A673 (cell line): ENCODE measurements at regions not wholly inside any gene's neighbourhood (a gene's known extent, or its start where the extent isn't known, plus 50 kb on each side); places are given as distances from the start of the nearest gene placed in this dataset.
A peak's percentile ranks its signal among the peaks of the same experiment; 100 is the strongest.
"Not testable (repeated sequence)": the region's sequence is repeated elsewhere in the genome, so short reads cannot be mapped to it uniquely, and the experiment has no call there.

ENCODE experiments used
- BruUV-seq: library from RNA; stranded (reverse); fragments of 400-500 nt; replicated peaks from 2 replicates; lab custom pipeline; 2021; lab: Mats Ljungman, UMichigan
- CTCF ChIA-PET: fragments of 300-600 bp; sonication (Branson Sonifier 250); formaldehyde crosslinking; loops from one replicate; lab custom pipeline; 2022; ENCODE audit warnings: antibody characterized with exemption; lab: Charles Lee
- POLR2A ChIA-PET: fragments of 300-600 bp; sonication (Branson Sonifier 250); formaldehyde crosslinking; loops from one replicate; lab custom pipeline; 2022; ENCODE audit warnings: antibody characterized with exemption; ENCODE audit not compliant: low non-redundant PET; lab: Charles Lee
- DNase-seq: peaks from one replicate; pipeline ENCODE4 v3.0.0-alpha.2; 2015; ENCODE audit warnings: low spot score
- H3K27ac ChIP-seq: fragments of 200-600 bp; sonication (generic); 2 replicates; pipeline ENCODE4 v1.5.1; 2016; ENCODE audit warnings: mixed run types, low read depth, mild to moderate bottlenecking, mixed read lengths, antibody characterized with exemption, low read length; ENCODE audit not compliant: poor library complexity, severe bottlenecking
- H3K27me3 ChIP-seq: fragments of 200-600 bp; sonication (generic); replicated peaks from 2 replicates; pipeline ENCODE4 v1.6.1; 2017; ENCODE audit warnings: mixed run types, low read depth, mild to moderate bottlenecking, mixed read lengths, antibody characterized with exemption, low read length; ENCODE audit not compliant: insufficient read depth, poor library complexity
- H3K36me3 ChIP-seq: fragments of 200-600 bp; sonication (generic); 2 replicates; pipeline ENCODE4 v1.6.1; 2016; ENCODE audit warnings: mixed run types, mild to moderate bottlenecking, mixed read lengths, antibody characterized with exemption, low read length; ENCODE audit not compliant: insufficient read depth, poor library complexity, severe bottlenecking
- H3K4me1 ChIP-seq: fragments of 200-600 bp; sonication (generic); 2 replicates; pipeline ENCODE4 v1.6.1; 2017; ENCODE audit warnings: mixed run types, mild to moderate bottlenecking, mixed read lengths, antibody characterized with exemption, low read length; ENCODE audit not compliant: insufficient read depth, poor library complexity, severe bottlenecking
- H3K4me3 ChIP-seq: fragments of 200-600 bp; sonication (generic); 2 replicates; pipeline ENCODE4 v1.5.1; 2016; ENCODE audit warnings: low read depth, mixed run types, mild to moderate bottlenecking, mixed read lengths, low read length; ENCODE audit not compliant: poor library complexity, severe bottlenecking
- H3K9me3 ChIP-seq: fragments of 200-600 bp; sonication (generic); 2 replicates; pipeline ENCODE4 v1.6.1; 2016; ENCODE audit warnings: mixed run types, low read depth, mild to moderate bottlenecking, mixed read lengths, antibody characterized with exemption, low read length; ENCODE audit not compliant: poor library complexity, severe bottlenecking
- CTCF ChIP-seq: fragments of 300-800, 200-600 bp; sonication (generic); conservative IDR thresholded peaks from 2 replicates; pipeline ENCODE4 v1.5.1; 2017; ENCODE audit warnings: low read depth, mild to moderate bottlenecking, antibody characterized with exemption, low read length, moderate library complexity, mixed read lengths
- EZH2 ChIP-seq: fragments of 200-600 bp; sonication (generic); IDR thresholded peaks from 2 replicates; pipeline ENCODE4 v1.6.1; 2017; ENCODE audit warnings: borderline replicate concordance, low read depth, mild to moderate bottlenecking, mixed read lengths, antibody characterized with exemption, low read length; ENCODE audit not compliant: poor library complexity, severe bottlenecking
- intact Hi-C: fragments of 100-400 bp; cut with micrococcal nuclease; formaldehyde crosslinking; loops from one replicate; pipeline ENCODE4 v1.10.0; 2022; ENCODE audit not compliant: unreplicated experiment

- CTCF ChIA-PET, result no interaction called here
- peak; percentile 56 for DNase-seq
- no TSS peak for BruUV-seq
- TF ChIP-seq EZH2 (no peak), CTCF (peak; percentile 64)
- Histone ChIP-seq H3K27ac (no peak overlapping the region), H3K4me1 (no peaks in the 10 kb centered on the region), H3K27me3 (no peaks in the 10 kb centered on the region), H3K4me3 (no peak overlapping the region), H3K9me3 (no peaks in the 10 kb centered on the region), H3K36me3 (no peaks in the 10 kb centered on the region)
- intact Hi-C loops, result no loop called here
- POLR2A ChIA-PET, result no interaction called here
Measured at GRCh38 chr3:116517308-116517707, 72.0 kb upstream of the LSAMP start.

- H3K36me3 ChIP-seq, DNase-seq, CTCF ChIA-PET, H3K4me1 ChIP-seq, H3K9me3 ChIP-seq, H3K27me3 ChIP-seq, H3K27ac ChIP-seq, H3K4me3 ChIP-seq, POLR2A ChIA-PET, BruUV-seq, intact Hi-C loops: not testable (repeated sequence)
Measured at GRCh38 chr3:116519101-116519500, 73.8 kb upstream of the LSAMP start.

GRCh38 chr3:116519823-116520222, 74.5 kb upstream of the LSAMP start:
- H3K9me3 ChIP-seq, intact Hi-C loops, H3K4me3 ChIP-seq, POLR2A ChIA-PET, BruUV-seq, H3K27me3 ChIP-seq, DNase-seq, H3K36me3 ChIP-seq, H3K27ac ChIP-seq, CTCF ChIA-PET, H3K4me1 ChIP-seq: not testable (repeated sequence)

- intact Hi-C loops, result no loop called here
- Histone ChIP-seq H3K9me3 (no peaks in the 10 kb centered on the region), H3K27ac (no peak overlapping the region), H3K27me3 (no peaks in the 10 kb centered on the region), H3K4me1 (no peaks in the 10 kb centered on the region), H3K4me3 (no peak overlapping the region), H3K36me3 (no peaks in the 10 kb centered on the region)
- CTCF ChIA-PET, result no interaction called here
- TF ChIP-seq CTCF, result no peak
- no TSS peak for BruUV-seq
- no peak for DNase-seq
- POLR2A ChIA-PET, result no interaction called here
Measured at GRCh38 chr3:116524453-116525210, 79.3 kb upstream of the LSAMP start.
